BLaER1 (cell line): ENCODE measurements at regions not wholly inside any gene's neighbourhood (a gene's known extent, or its start where the extent isn't known, plus 50 kb on each side); places are given as distances from the start of the nearest gene placed in this dataset.

Source experiments
- H3K27ac ChIP-seq: shearing (Covaris generic); formaldehyde crosslinking; 2 replicates; pipeline ENCODE4 v1.8.1; 2022
- H3K27me3 ChIP-seq: shearing (Covaris generic); formaldehyde crosslinking; 2 replicates; pipeline ENCODE4 v1.8.1; 2022
- H3K36me3 ChIP-seq: shearing (Covaris generic); formaldehyde crosslinking; 2 replicates; pipeline ENCODE4 v1.8.1; 2022
- H3K4me1 ChIP-seq: shearing (Covaris generic); formaldehyde crosslinking; 2 replicates; pipeline ENCODE4 v1.8.1; 2022
- H3K4me2 ChIP-seq: shearing (Covaris generic); formaldehyde crosslinking; 2 replicates; pipeline ENCODE4 v1.8.1; 2022
- H3K4me3 ChIP-seq: shearing (Covaris generic); formaldehyde crosslinking; 2 replicates; pipeline ENCODE4 v1.8.1; 2022
- H3K9ac ChIP-seq: shearing (Covaris generic); formaldehyde crosslinking; 2 replicates; pipeline ENCODE4 v1.8.1; 2022
- H3K9me3 ChIP-seq: shearing (Covaris generic); formaldehyde crosslinking; 2 replicates; pipeline ENCODE4 v1.8.1; 2022
- H4K20me1 ChIP-seq: shearing (Covaris generic); formaldehyde crosslinking; 2 replicates; pipeline ENCODE4 v1.8.1; 2022
- Cebpa-rat ChIP-seq: shearing (Covaris generic); IDR thresholded peaks from 2 replicates; pipeline ENCODE4 v1.8.1; 2022

- Histone ChIP-seq H3K4me3 (no peak overlapping the region), H4K20me1 (no peaks in the 10 kb centered on the region), H3K4me2 (no peak overlapping the region), H3K27ac (no peak overlapping the region), H3K9me3 (no peaks in the 10 kb centered on the region; the same call in 1 of the 2 replicates), H3K4me1 (peaks cover 8% of the 10 kb centered on the region; the same call in 1 of the 2 replicates), H3K36me3 (no peaks in the 10 kb centered on the region), H3K9ac (no peak overlapping the region), H3K27me3 (no peaks in the 10 kb centered on the region)
- no peak for TF ChIP-seq Cebpa-rat
Observed at GRCh38 chr21:15148437-15148836, 83.6 kb upstream of the NRIP1 start.

DNA sequence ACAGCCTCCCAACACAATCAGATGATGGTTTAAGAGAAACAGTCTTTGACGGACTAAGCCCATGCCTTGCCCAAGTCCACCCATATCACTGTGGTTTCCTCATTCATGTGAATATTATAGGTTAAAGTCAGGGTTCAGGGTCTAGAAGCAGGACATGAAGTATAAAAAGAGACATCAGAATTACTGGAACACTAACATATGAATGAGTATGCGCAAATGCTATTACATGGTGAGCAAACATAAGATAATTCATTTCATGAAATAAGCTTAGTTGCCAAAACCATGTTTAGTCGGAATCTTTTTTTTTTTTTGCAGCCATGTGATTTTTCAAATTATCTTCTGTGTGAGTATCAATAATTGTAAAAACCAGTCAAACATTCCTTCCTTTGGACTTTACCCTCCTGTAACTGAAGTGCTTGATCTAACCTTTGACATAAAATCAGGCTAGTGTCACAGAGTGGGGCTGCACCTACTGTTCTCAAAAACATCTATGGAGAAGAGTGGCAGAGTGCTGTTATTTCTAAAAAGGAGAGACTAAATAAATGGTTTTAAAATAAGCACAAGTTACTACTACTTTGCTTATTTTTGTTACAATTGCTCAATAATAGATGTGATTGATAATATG lies 84.9 kb upstream of the NRIP1 start:
- peaks cover 8% of the 10 kb centered on the region; the same call in 1 of the 2 replicates for H3K4me1 ChIP-seq
- TF ChIP-seq Cebpa-rat, result no peak
- no peaks in the 10 kb centered on the region for H3K36me3 ChIP-seq
- H3K27me3 ChIP-seq, result no peaks in the 10 kb centered on the region
- no peak overlapping the region for H3K27ac ChIP-seq
- H3K9me3 ChIP-seq, result peaks cover 3% of the 10 kb centered on the region; the same call in 1 of the 2 replicates
- no peaks in the 10 kb centered on the region for H4K20me1 ChIP-seq
- H3K4me3 ChIP-seq, result no peak overlapping the region
- no peak overlapping the region for H3K9ac ChIP-seq
- no peak overlapping the region for H3K4me2 ChIP-seq

DNA sequence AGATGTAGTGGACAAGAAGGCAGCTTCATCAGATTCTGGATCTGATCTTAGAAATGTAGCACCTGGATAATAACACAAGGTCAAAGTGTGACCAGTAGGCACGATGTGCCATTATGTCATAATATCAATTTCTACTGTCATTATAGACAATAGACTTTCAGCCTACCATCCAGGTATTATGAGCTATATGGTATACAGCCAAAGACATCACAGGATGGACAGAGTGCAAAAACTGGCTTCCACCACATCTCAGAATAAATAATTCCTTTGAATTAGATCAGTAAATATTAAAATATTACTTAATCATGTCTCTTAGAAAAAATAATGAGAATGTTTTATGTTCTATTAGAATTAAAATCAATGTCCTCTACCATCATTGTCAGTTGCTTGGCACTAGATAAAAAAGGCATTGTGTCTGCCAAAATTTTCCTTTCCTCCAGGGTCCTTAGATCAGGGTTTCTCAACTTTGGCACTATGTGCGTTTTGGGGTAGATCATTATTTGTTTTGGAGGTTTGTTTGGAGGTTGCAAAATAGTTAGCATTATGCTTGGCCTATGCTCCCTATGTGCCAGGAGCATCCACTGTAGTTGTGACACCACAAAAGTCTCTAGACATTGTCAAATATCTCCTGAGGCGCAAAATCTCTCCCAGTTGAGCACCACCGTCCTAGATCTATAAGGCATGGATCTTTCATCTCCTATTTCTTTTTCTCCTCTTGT lies 86.7 kb upstream of the NRIP1 start:
- no peaks in the 10 kb centered on the region for H3K27me3 ChIP-seq
- no peak overlapping the region for H3K4me3 ChIP-seq
- H3K9me3 ChIP-seq, result peaks cover 7% of the 10 kb centered on the region; the same call in 1 of the 2 replicates
- no peaks in the 10 kb centered on the region for H4K20me1 ChIP-seq
- TF ChIP-seq Cebpa-rat, result no peak
- no peak overlapping the region for H3K27ac ChIP-seq
- 0 out of 2 replicates have a peak overlapping the region, but pooled peaks have one; percentile 11 for H3K4me2 ChIP-seq
- H3K9ac ChIP-seq, result no peak overlapping the region
- no peaks in the 10 kb centered on the region for H3K36me3 ChIP-seq
- H3K4me1 ChIP-seq, result peaks cover 8% of the 10 kb centered on the region; the same call in 1 of the 2 replicates

GRCh38 chr21:15152591-15152990 lies 87.8 kb upstream of the NRIP1 start:
- TF ChIP-seq Cebpa-rat, result no peak
- Histone ChIP-seq H3K4me2 (peak overlapping the region; percentile 11; the same call in 1 of the 2 replicates), H3K9me3 (peaks cover 14% of the 10 kb centered on the region), H3K36me3 (no peaks in the 10 kb centered on the region), H3K4me3 (no peak overlapping the region), H4K20me1 (no peaks in the 10 kb centered on the region), H3K27ac (no peak overlapping the region), H3K9ac (no peak overlapping the region), H3K27me3 (no peaks in the 10 kb centered on the region), H3K4me1 (peaks cover 8% of the 10 kb centered on the region; the same call in 1 of the 2 replicates)

GRCh38 chr21:15159382-15160020 lies 94.7 kb upstream of the NRIP1 start:
- H3K27me3 ChIP-seq, result no peaks in the 10 kb centered on the region

DNA sequence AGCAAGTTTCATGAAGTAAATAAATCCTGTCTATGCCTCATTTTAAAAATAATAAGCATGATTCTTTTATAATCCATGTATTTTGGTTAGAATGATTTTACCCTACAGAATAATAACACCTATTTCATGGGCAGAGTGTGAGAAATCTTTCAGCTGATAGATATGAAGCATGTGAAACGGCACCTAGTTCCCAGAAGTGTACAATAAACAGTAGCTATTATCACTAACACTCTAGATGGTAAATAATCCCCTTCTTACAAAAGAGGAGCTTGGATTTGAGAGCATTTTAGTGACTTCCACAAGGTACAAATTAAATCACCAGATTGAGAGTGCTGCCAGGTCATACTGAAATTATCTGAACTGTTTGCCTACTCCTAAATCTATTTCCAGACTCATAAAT lies 95.3 kb upstream of the NRIP1 start:
- no peaks in the 10 kb centered on the region for H3K27me3 ChIP-seq
- TF ChIP-seq Cebpa-rat, result no peak
- H3K4me2 ChIP-seq, result no peak overlapping the region
- H3K36me3 ChIP-seq, result no peaks in the 10 kb centered on the region
- H4K20me1 ChIP-seq, result no peaks in the 10 kb centered on the region
- 0 out of 2 replicates have a peak, but pooled peaks cover 5% of the 10 kb centered on the region for H3K4me1 ChIP-seq
- H3K9ac ChIP-seq, result no peak overlapping the region
- H3K27ac ChIP-seq, result no peak overlapping the region
- no peak overlapping the region for H3K4me3 ChIP-seq
- H3K9me3 ChIP-seq, result peaks cover 25% of the 10 kb centered on the region

More at GRCh38 chr21:15159382-15160020, 94.7 kb upstream of the NRIP1 start:
- Histone ChIP-seq H3K4me3 (no peak overlapping the region), H3K27ac (no peak overlapping the region), H3K36me3 (no peaks in the 10 kb centered on the region), H3K9me3 (peaks cover 29% of the 10 kb centered on the region), H3K4me1 (0 out of 2 replicates have a peak, but pooled peaks cover 5% of the 10 kb centered on the region), H3K4me2 (no peak overlapping the region), H4K20me1 (no peaks in the 10 kb centered on the region), H3K9ac (no peak overlapping the region)
- TF ChIP-seq Cebpa-rat, result no peak

DNA sequence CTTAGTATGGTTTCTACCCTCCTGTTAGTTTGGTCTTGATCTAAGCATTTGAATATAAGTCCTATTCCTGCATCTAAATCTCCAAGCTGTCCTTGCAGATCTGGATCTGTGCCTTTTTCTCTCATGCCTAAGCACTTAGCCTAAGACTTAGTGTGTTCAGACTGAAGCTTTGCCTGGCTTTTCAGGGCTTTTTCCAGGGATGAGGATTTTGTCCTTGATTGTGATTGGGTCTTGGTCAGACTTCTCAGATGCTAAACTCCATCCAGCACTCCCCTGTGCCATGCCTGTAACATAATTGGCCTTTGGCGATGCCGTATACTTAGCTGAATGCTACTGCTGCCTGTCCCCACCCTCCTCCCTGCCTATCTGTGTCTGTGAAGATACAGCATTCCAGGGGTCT lies 98.1 kb upstream of the NRIP1 start:
- Histone ChIP-seq H3K27ac (no peak overlapping the region), H3K4me2 (no peak overlapping the region), H3K4me1 (0 out of 2 replicates have a peak, but pooled peaks cover 5% of the 10 kb centered on the region), H3K4me3 (no peak overlapping the region), H3K9ac (no peak overlapping the region), H3K27me3 (no peaks in the 10 kb centered on the region), H4K20me1 (no peaks in the 10 kb centered on the region), H3K9me3 (peaks cover 14% of the 10 kb centered on the region), H3K36me3 (no peaks in the 10 kb centered on the region)
- no peak for TF ChIP-seq Cebpa-rat

DNA sequence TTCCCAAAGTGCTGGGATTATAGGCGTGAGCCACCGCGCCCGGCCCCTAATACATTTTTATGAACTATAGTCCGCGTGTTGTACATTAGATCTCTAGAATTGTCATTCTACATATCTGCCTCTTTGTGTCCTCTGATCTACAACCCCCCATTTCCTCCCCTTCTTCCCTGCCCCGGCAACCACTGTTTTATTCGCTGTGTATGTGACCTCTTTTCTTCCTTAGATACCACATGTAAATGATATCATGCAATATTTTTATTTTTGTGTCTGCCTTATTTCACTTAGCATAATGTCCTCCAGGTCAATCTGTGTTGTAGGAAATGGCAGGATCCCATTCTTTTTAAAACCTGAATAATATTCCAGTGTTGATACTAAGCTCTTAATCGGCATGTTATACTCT lies 99.5 kb upstream of the NRIP1 start:
- Histone ChIP-seq H3K36me3 (no peaks in the 10 kb centered on the region), H3K4me2 (no peak overlapping the region), H3K27ac (no peak overlapping the region), H3K27me3 (no peaks in the 10 kb centered on the region), H3K4me1 (0 out of 2 replicates have a peak, but pooled peaks cover 5% of the 10 kb centered on the region), H3K9me3 (0 out of 2 replicates have a peak, but pooled peaks cover under 1% of the 10 kb centered on the region), H3K4me3 (no peak overlapping the region), H4K20me1 (no peaks in the 10 kb centered on the region), H3K9ac (no peak overlapping the region)
- TF ChIP-seq Cebpa-rat, result no peak

- H3K4me2 ChIP-seq, result no peak overlapping the region
- no peak overlapping the region for H3K9ac ChIP-seq
- H3K4me1 ChIP-seq, result 0 out of 2 replicates have a peak, but pooled peaks cover under 1% of the 10 kb centered on the region
- no peaks in the 10 kb centered on the region; the same call in 1 of the 2 replicates for H3K9me3 ChIP-seq
- no peak for TF ChIP-seq Cebpa-rat
- no peaks in the 10 kb centered on the region for H3K36me3 ChIP-seq
- H3K27me3 ChIP-seq, result no peaks in the 10 kb centered on the region
- H4K20me1 ChIP-seq, result no peaks in the 10 kb centered on the region
- H3K4me3 ChIP-seq, result no peak overlapping the region
- H3K27ac ChIP-seq, result no peak overlapping the region
Observed at GRCh38 chr21:15164678-15165303, 100.0 kb upstream of the NRIP1 start.
